GM12891 (cell line): ENCODE measurements at regions not wholly inside any gene's neighbourhood (a gene's known extent, or its start where the extent isn't known, plus 50 kb on each side); places are given as distances from the start of the nearest gene placed in this dataset.

Experiments
- DNase-seq: peaks from one replicate; pipeline ENCODE4 v3.0.0; 2011; ENCODE audit warnings: low spot score; ENCODE audit not compliant: insufficient read length
- FAIRE-seq: peaks from 2 replicates; lab custom pipeline; 2011; peaks lifted over from hg19 to GRCh38; lab: Jason Lieb, UNC
- PAX5 ChIP-seq: IDR thresholded peaks from 2 replicates; pipeline ENCODE4 v1.6.1; 2011; ENCODE audit warnings: low read length, moderate library complexity, mild to moderate bottlenecking; ENCODE audit not compliant: insufficient read depth, severe bottlenecking
- POLR2A ChIP-seq: IDR thresholded peaks from 2 replicates; pipeline ENCODE4 v1.6.1; 2011; ENCODE audit warnings: low read depth, low read length, control low read depth
- POLR2AphosphoS5 ChIP-seq: IDR thresholded peaks from 2 replicates; pipeline ENCODE4 v1.6.1; 2011; ENCODE audit warnings: low read depth, low read length, control low read depth
- POU2F2 ChIP-seq: IDR thresholded peaks from 2 replicates; pipeline ENCODE4 v1.6.1; 2011; ENCODE audit warnings: low read depth, mild to moderate bottlenecking, control low read depth, low read length, moderate library complexity
- SPI1 ChIP-seq: IDR thresholded peaks from 2 replicates; pipeline ENCODE4 v1.6.1; 2011; ENCODE audit warnings: low read depth, low read length, control low read depth
- TAF1 ChIP-seq: IDR thresholded peaks from 2 replicates; pipeline ENCODE4 v1.6.1; 2011; ENCODE audit warnings: low read depth, low read length, control low read depth

DNA sequence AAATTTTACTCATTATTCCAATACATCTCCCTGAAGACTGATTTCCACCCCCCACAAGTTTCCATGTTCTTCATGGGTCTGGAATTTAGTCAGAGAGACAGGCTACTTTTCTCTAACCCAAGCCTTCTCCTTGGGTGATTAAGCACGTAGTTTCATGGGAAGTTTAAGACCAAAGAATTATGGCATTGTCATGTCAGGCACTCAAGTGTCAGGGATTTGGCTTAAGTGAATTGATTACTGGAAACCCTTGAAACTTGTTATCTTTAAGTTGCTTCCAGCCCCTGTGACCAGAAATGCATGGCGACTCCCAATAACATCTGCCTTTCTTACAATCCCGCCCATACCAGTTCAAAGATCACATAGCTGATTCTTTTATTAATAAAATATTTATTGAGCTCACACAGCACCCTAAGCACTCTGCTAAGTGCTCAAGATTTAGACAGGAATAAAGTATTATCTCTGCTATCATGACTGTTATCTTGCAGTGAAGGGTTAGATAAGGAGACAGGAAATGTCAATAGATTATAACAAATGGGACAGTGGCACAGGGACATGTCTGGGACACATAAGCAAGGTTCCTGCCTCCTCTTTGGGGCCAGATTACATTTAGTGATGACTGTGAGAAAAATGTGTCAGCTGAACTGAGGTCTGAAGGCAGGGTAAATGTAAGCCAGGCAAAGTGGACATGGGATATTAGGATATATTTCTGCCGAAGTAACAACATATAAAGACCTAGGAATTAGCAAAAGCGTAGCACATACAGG is 241.2 kb upstream of the TNC start:
- FAIRE-seq (no peak), DNase-seq (no peak)
- TF ChIP-seq SPI1 (no peak), POLR2AphosphoS5 (no peak), POLR2A (no peak), TAF1 (no peak), PAX5 (no peak), POU2F2 (no peak)

DNA sequence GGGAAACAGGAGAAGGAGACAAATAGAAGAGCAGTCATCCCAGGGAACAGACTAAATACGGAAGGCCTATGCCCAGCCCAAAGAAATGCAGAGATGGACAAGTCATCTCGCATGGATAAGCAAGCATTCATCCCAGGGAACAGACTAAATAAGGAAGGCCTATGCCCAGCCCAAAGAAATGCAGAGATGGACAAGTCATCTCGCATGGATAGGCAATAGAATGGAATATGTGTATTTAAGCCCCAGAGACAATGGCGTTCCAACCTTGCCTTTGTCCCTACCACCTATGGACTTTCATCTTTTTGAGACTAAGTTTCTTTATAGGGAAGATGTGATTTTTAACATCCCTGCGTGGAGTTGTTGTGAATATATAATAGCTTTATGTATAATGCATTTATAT is 242.2 kb upstream of the TNC start:
- no peak for TF ChIP-seq POU2F2
- no peak for TF ChIP-seq SPI1
- no peak for TF ChIP-seq POLR2AphosphoS5
- no peak for TF ChIP-seq POLR2A
- no peak for TF ChIP-seq PAX5
- TF ChIP-seq TAF1 = no peak
- FAIRE-seq (no peak), DNase-seq (no peak)

- TF ChIP-seq TAF1 = no peak
- no peak for TF ChIP-seq SPI1
- no peak for TF ChIP-seq PAX5
- TF ChIP-seq POLR2AphosphoS5 = no peak
- no peak for TF ChIP-seq POLR2A
- TF ChIP-seq POU2F2 = no peak
- no peak for DNase-seq
- FAIRE-seq = no peak
Observed at GRCh38 chr9:115362101-115362500, 244.1 kb upstream of the TNC start.

DNA sequence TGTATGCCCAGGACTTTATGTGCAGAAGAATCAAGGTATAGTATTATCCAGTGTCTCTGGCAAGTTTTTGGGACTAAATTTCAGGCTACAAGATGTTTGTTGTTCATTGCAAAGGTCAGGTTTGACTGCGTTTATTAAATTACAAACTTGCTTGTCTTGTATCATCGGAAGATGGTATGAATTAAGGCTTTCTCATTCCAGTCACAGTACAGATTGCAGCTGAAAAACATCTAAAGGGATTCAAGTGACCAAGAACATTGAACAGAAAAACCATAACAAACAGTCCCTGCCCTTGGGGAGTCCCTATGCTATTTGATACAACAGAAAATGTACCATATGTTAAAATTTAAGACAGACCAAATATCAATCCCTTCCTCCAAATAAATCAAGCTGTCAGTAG is 244.7 kb upstream of the TNC start:
- TF ChIP-seq SPI1 = no peak
- no peak for TF ChIP-seq POLR2AphosphoS5
- DNase-seq = no peak
- FAIRE-seq = no peak

DNA sequence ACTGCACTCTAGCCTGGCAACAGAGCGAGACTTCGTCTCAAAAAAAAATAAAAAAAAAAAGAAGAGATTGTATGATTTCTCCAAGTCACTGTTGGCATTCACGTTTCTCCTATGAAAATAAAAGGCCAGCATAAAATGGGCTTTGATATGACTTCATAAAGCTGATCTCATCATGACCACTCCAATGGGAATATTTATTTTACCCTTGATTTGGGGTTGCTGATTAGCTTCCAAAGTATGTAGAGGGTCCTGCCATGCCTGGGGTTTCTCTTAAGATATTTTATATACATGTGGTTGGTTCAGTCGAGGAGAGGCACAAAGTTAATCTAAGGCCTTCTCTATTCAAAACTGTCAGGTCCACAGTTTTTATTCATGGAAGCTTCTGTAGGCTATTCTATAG is 247.0 kb upstream of the TNC start:
- TF ChIP-seq POLR2AphosphoS5 (no peak), SPI1 (no peak), POLR2A (no peak), POU2F2 (no peak), TAF1 (no peak), PAX5 (no peak)

GRCh38 chr9:115367321-115367720 is 249.4 kb upstream of the TNC start:
- DNase-seq = no peak
- no peak for TF ChIP-seq SPI1
- no peak for TF ChIP-seq PAX5
- no peak for TF ChIP-seq POU2F2
- no peak for TF ChIP-seq POLR2A
- no peak for TF ChIP-seq TAF1
- TF ChIP-seq POLR2AphosphoS5 = no peak
- no peak for FAIRE-seq

More for the DNA sequence above, 247.0 kb upstream of the TNC start:
- FAIRE-seq = no peak
- no peak for DNase-seq

- TF ChIP-seq POLR2A (no peak), POU2F2 (no peak), TAF1 (no peak), POLR2AphosphoS5 (no peak), SPI1 (no peak), PAX5 (no peak)
- FAIRE-seq = no peak
- no peak for DNase-seq
Observed at GRCh38 chr9:115367780-115368525, 250.0 kb upstream of the TNC start.

DNA sequence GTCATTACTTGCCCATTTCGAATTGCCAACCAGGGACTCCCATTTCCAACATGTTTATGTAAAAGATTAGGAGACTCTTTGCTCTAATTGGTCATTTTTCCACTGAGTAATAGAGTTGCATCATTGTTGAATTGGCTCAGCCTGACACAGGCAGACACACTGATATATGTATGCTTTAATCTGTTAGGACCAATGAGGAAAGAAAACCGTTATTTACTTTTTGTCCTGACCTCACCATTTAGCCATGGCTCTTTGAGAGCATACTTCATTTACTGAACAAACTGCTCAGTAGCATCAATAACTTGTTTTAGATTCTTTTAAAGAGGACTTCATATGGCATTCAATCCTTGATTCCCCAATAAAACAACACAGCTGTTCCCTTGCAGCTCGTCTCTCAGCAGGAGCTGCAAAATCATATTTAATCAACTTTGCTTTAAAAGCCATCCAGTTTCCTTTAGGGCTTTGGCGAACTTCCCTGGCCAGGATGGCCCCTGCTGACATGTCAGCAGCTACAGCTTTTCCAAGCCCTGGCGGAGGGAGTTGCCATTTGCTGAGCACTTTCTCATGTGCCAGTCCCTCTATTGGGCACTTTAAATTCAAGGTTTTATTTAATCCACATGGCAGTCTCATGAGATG is 251.5 kb upstream of the TNC start:
- TF ChIP-seq POU2F2 (no peak), POLR2AphosphoS5 (no peak), TAF1 (no peak), SPI1 (no peak), POLR2A (no peak)
- FAIRE-seq = no peak
- DNase-seq = no peak

GRCh38 chr9:115373000-115373709 is 255.2 kb upstream of the TNC start:
- TF ChIP-seq TAF1 = no peak
- TF ChIP-seq POLR2A = no peak
- no peak for TF ChIP-seq PAX5
- TF ChIP-seq POLR2AphosphoS5 = no peak
- no peak for TF ChIP-seq SPI1
- TF ChIP-seq POU2F2 = no peak
- DNase-seq (no peak), FAIRE-seq (no peak)
